ENCODE measurements at regions not wholly inside any gene's neighbourhood (a gene's known extent, or its start where the extent isn't known, plus 50 kb on each side); places are given as distances from the start of the nearest gene placed in this dataset.

GRCh38 chr20:39253051-39253755 lies 291.1 kb downstream of the DHX35 start:
- Histone ChIP-seq H3K4me2 (ENCODE audit: low read depth, low read length, poor library complexity, severe bottlenecking) (no peak overlapping the region), H3K27ac (ENCODE audit: low read depth, low read length) (no peak overlapping the region), H3K9me2 (replicated peaks; ENCODE audit: insufficient read depth, low read length) (no peaks in the 10 kb centered on the region), H3F3A (ENCODE audit: insufficient read depth) (no peaks in the 10 kb centered on the region), H3K9ac (ENCODE audit: low read length) (no peak overlapping the region), H4K20me1 (ENCODE audit: low read depth, low read length) (no peaks in the 10 kb centered on the region), H3K27me3 (ENCODE audit: low read length) (no peaks in the 10 kb centered on the region), H3K9me3 (ENCODE audit: insufficient read depth, low read length) (no peaks in the 10 kb centered on the region), H2AFZ (ENCODE audit: low read depth, low read length, severe bottlenecking) (no peak overlapping the region), H3K4me3 (ENCODE audit: insufficient read depth, low read length, poor library complexity, severe bottlenecking) (no peak overlapping the region), H3K79me2 (ENCODE audit: insufficient read depth, low read length) (no peaks in the 10 kb centered on the region), H3K36me3 (ENCODE audit: low read length) (no peaks in the 10 kb centered on the region)
- TF ChIP-seq EZH2phosphoT487 (conservative IDR thresholded peaks at IDR 0.05; ENCODE audit: low read length) (no peak), CTCF (IDR thresholded peaks at IDR 0.05; ENCODE audit: insufficient read depth, low read length, poor library complexity, severe bottlenecking) (no peak)

- H3F3A ChIP-seq (ENCODE audit: insufficient read depth): no peaks in the 10 kb centered on the region
- no peaks in the 10 kb centered on the region for H3K27me3 ChIP-seq (ENCODE audit: low read length)
- H3K4me2 ChIP-seq (ENCODE audit: low read depth, low read length, poor library complexity, severe bottlenecking): no peak overlapping the region
- H3K4me3 ChIP-seq (ENCODE audit: insufficient read depth, low read length, poor library complexity, severe bottlenecking): no peak overlapping the region
- H3K9ac ChIP-seq (ENCODE audit: low read length): no peak overlapping the region
- H3K27ac ChIP-seq (ENCODE audit: low read depth, low read length): no peak overlapping the region
- H3K79me2 ChIP-seq (ENCODE audit: insufficient read depth, low read length): no peaks in the 10 kb centered on the region
- no peak overlapping the region for H2AFZ ChIP-seq (ENCODE audit: low read depth, low read length, severe bottlenecking)
- H3K9me3 ChIP-seq (ENCODE audit: insufficient read depth, low read length): no peaks in the 10 kb centered on the region
- H3K36me3 ChIP-seq (ENCODE audit: low read length): no peaks in the 10 kb centered on the region
- no peaks in the 10 kb centered on the region for H3K9me2 ChIP-seq (replicated peaks; ENCODE audit: insufficient read depth, low read length)
- H4K20me1 ChIP-seq (ENCODE audit: low read depth, low read length): no peaks in the 10 kb centered on the region
- TF ChIP-seq CTCF (IDR thresholded peaks at IDR 0.05; ENCODE audit: insufficient read depth, low read length, poor library complexity, severe bottlenecking): no peak
- no peak for TF ChIP-seq EZH2phosphoT487 (conservative IDR thresholded peaks at IDR 0.05; ENCODE audit: low read length)
Measured at GRCh38 chr20:39252035-39252434, 289.9 kb downstream of the DHX35 start.

- TF ChIP-seq CTCF (IDR thresholded peaks at IDR 0.05; ENCODE audit: insufficient read depth, low read length, poor library complexity, severe bottlenecking): no peak
- TF ChIP-seq EZH2phosphoT487 (conservative IDR thresholded peaks at IDR 0.05; ENCODE audit: low read length): no peak
- no peak overlapping the region for H3K9ac ChIP-seq (ENCODE audit: low read length)
- H3K4me2 ChIP-seq (ENCODE audit: low read depth, low read length, poor library complexity, severe bottlenecking): no peak overlapping the region
Measured at GRCh38 chr20:39249798-39250197, 287.7 kb downstream of the DHX35 start.

More at GRCh38 chr20:39249798-39250197, 287.7 kb downstream of the DHX35 start:
- Histone ChIP-seq H3F3A (ENCODE audit: insufficient read depth) (no peaks in the 10 kb centered on the region), H3K27ac (ENCODE audit: low read depth, low read length) (no peak overlapping the region), H2AFZ (ENCODE audit: low read depth, low read length, severe bottlenecking) (no peak overlapping the region), H4K20me1 (ENCODE audit: low read depth, low read length) (no peaks in the 10 kb centered on the region), H3K4me3 (ENCODE audit: insufficient read depth, low read length, poor library complexity, severe bottlenecking) (no peak overlapping the region), H3K79me2 (ENCODE audit: insufficient read depth, low read length) (no peaks in the 10 kb centered on the region), H3K36me3 (ENCODE audit: low read length) (no peaks in the 10 kb centered on the region), H3K9me2 (replicated peaks; ENCODE audit: insufficient read depth, low read length) (no peaks in the 10 kb centered on the region), H3K27me3 (ENCODE audit: low read length) (no peaks in the 10 kb centered on the region), H3K9me3 (ENCODE audit: insufficient read depth, low read length) (no peaks in the 10 kb centered on the region)

Data from SU-DHL-6 (cell line).